Spleen (tissue), 11 donors: ENCODE measurements at regions not wholly inside any gene's neighbourhood (a gene's known extent, or its start where the extent isn't known, plus 50 kb on each side); places are given as distances from the start of the nearest gene placed in this dataset.

Experiments used
- DNase-seq: peaks from one replicate; pipeline ENCODE4 v3.0.0-alpha.2; 2020
- H3K27ac ChIP-seq, 8 donors: fragments of 200-600 bp; sonication (generic) in 7 of 8; 1 replicate in 4 of 8; 2 replicates in 4 of 8; pipeline versions ENCODE4 v1.5.0 to v1.8.0; 2016 to 2021; ENCODE audit warnings: inconsistent platforms in 4 of 8, mild to moderate bottlenecking in 4 of 8, moderate library complexity in 1 of 8
- H3K27me3 ChIP-seq, 7 donors: fragments of 200-600 bp; sonication (generic) in 6 of 7; replicated peaks in 1 of 7; 1 replicate in 4 of 7; 2 replicates in 3 of 7; pipeline versions ENCODE4 v1.5.0 to v1.8.0; 2016 to 2021; ENCODE audit warnings: inconsistent platforms in 3 of 7, mild to moderate bottlenecking in 1 of 7
- H3K36me3 ChIP-seq, 6 donors: fragments of 200-600 bp; sonication (generic) in 5 of 6; 1 replicate in 4 of 6; 2 replicates in 2 of 6; pipeline versions ENCODE4 v1.5.0 to v1.8.0; 2016 to 2021; ENCODE audit warnings: inconsistent platforms in 2 of 6
- H3K4me1 ChIP-seq, 6 donors: fragments of 200-600 bp; sonication (generic) in 5 of 6; 1 replicate in 3 of 6; 2 replicates in 3 of 6; pipeline versions ENCODE4 v1.5.0 to v1.8.0; 2016 to 2021; ENCODE audit warnings: inconsistent platforms in 3 of 6
- H3K4me3 ChIP-seq, 8 donors: fragments of 200-600 bp; sonication (generic) in 7 of 8; 1 replicate in 4 of 8; 2 replicates in 4 of 8; pipeline versions ENCODE4 v1.5.0 to v1.8.0; 2016 to 2021; ENCODE audit warnings: inconsistent platforms in 4 of 8, mild to moderate bottlenecking in 4 of 8, moderate library complexity in 2 of 8
- H3K9me3 ChIP-seq, 8 donors: fragments of 200-600 bp; sonication (generic) in 7 of 8; 1 replicate in 4 of 8; 2 replicates in 4 of 8; pipeline versions ENCODE4 v1.5.0 to v1.8.0; 2016 to 2021; ENCODE audit warnings: inconsistent platforms in 4 of 8
- POLR2A ChIP-seq, 3 donors: fragments of 450-650 bp; IDR thresholded peaks; one replicate each; pipeline ENCODE4 v1.5.1; 2017; ENCODE audit warnings: antibody characterized with exemption in 3 of 3, mild to moderate bottlenecking in 1 of 3
- POLR2AphosphoS5 ChIP-seq, 3 donors: sonication (generic); formaldehyde crosslinking; IDR thresholded peaks; one replicate each; pipeline ENCODE4 v1.5.1; 2017; ENCODE audit warnings: antibody characterized with exemption in 3 of 3
- WGBS, 5 donors: extraction: QIAGEN DNeasy Blood & Tissue Kit in 3 of 5; methylation state at CpG; one replicate each; pipeline versions ENCODE4 v1.1.5 to v1.1.7; 2013 to 2018; 5-methylcytosine and 5-hydroxymethylcytosine counted together
- intact Hi-C: fragments of 100-400 bp; cut with DNase I; formaldehyde crosslinking; loops from one replicate; pipeline ENCODE4 v1.15.0; 2023; ENCODE audit warnings: low total_unique reads
- TF ChIP-seq, protein P1 (sequence below), 11 experiments: fragments of 200-600 bp in 7 of 11; fragments of 450-650 bp in 4 of 11; sonication (generic) in 4 of 11; IDR thresholded peaks in 8 of 11; conservative IDR thresholded peaks in 3 of 11; 1 replicate in 7 of 11; 2 replicates in 4 of 11; pipeline versions ENCODE4 v1.4.0 to v1.8.0; 2016 to 2021; ENCODE audit warnings: antibody characterized with exemption in 11 of 11, inconsistent platforms in 4 of 11, mild to moderate bottlenecking in 1 of 11
- donor health status: healthy with polysubstance abuse.
- donor health status: DM: no; HTN: no; CAD: no; lungs with moderate emphysema.
- donor health status: DM: no; HTN: no; CAD: no.
- donor health status: Bipolar disorder and iron deficiency.
- donor health status: healthy.
- donor health status: DM: no; HTN: no; CAD: no.
- donor health status: DM: yes; HTN: yes; CAD: no.

- DNase-seq, result no peak
- Histone ChIP-seq H3K27ac (no peak overlapping the region), H3K9me3 (peaks cover 0 to 3% (median 0%) of the 10 kb centered on the region in 8 donors), H3K36me3 (no peaks in the 10 kb centered on the region), H3K4me1 (no peaks in the 10 kb centered on the region), H3K4me3 (no peak overlapping the region), H3K27me3 (no peaks in the 10 kb centered on the region)
- intact Hi-C loops, result no loop called here
- 63 to 76% (median 68%) methylated on average over 2 of the region's 2 CpGs for WGBS, 5 donors
- TF ChIP-seq POLR2A (IDR thresholded peaks at IDR 0.05) (no peak), POLR2AphosphoS5 (IDR thresholded peaks at IDR 0.05) (no peak)
- TF ChIP-seq, protein P1, sequence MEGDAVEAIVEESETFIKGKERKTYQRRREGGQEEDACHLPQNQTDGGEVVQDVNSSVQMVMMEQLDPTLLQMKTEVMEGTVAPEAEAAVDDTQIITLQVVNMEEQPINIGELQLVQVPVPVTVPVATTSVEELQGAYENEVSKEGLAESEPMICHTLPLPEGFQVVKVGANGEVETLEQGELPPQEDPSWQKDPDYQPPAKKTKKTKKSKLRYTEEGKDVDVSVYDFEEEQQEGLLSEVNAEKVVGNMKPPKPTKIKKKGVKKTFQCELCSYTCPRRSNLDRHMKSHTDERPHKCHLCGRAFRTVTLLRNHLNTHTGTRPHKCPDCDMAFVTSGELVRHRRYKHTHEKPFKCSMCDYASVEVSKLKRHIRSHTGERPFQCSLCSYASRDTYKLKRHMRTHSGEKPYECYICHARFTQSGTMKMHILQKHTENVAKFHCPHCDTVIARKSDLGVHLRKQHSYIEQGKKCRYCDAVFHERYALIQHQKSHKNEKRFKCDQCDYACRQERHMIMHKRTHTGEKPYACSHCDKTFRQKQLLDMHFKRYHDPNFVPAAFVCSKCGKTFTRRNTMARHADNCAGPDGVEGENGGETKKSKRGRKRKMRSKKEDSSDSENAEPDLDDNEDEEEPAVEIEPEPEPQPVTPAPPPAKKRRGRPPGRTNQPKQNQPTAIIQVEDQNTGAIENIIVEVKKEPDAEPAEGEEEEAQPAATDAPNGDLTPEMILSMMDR (IDR thresholded peaks at IDR 0.05 in 8 of 11, conservative IDR thresholded peaks at IDR 0.05 in 3 of 11), result no peak
Observed at GRCh38 chr9:10863476-10863875, 250.7 kb upstream of the PTPRD start.

DNA sequence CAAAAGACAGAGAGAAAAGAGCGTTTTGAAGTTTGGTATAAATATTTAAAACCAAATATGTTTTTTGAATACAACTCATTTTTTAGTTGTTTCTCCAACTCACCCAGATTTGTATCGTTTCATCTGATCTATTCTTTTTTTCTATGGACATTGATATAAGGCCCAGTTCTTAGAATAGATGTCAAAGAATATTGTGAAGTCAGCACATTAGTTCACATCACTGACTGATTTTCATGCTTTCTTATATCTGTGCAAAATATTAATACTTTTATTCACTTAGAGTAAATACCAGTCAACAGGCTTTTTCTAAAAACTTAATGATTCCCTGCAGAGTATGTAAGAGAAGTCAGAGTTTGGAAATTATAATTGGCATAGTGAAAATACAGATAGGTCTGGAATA is 254.4 kb upstream of the PTPRD start:
- Histone ChIP-seq H3K27ac (no peak overlapping the region), H3K4me3 (no peak overlapping the region), H3K36me3 (no peaks in the 10 kb centered on the region), H3K9me3 (peaks cover 0 to 17% (median 2%) of the 10 kb centered on the region in 8 donors), H3K4me1 (no peaks in the 10 kb centered on the region), H3K27me3 (no peaks in the 10 kb centered on the region)
- intact Hi-C loops, result no loop called here
- WGBS, 5 donors, result 74 to 87% (median 82%) methylated on average over 2 of the region's 2 CpGs
- no peak for DNase-seq
- TF ChIP-seq POLR2AphosphoS5 (IDR thresholded peaks at IDR 0.05) (no peak), POLR2A (IDR thresholded peaks at IDR 0.05) (no peak)
- TF ChIP-seq, protein P1 (IDR thresholded peaks at IDR 0.05 in 8 of 11, conservative IDR thresholded peaks at IDR 0.05 in 3 of 11), result no peak

- no peaks in the 10 kb centered on the region for H3K36me3 ChIP-seq
- no peak overlapping the region for H3K4me3 ChIP-seq
- H3K9me3 ChIP-seq, result peaks cover 0 to 25% (median 10%) of the 10 kb centered on the region in 8 donors
- H3K27ac ChIP-seq, result no peak overlapping the region
- no peak for TF ChIP-seq POLR2A (IDR thresholded peaks at IDR 0.05)
- TF ChIP-seq POLR2AphosphoS5 (IDR thresholded peaks at IDR 0.05), result no peak
- TF ChIP-seq, protein P1 (IDR thresholded peaks at IDR 0.05 in 8 of 11, conservative IDR thresholded peaks at IDR 0.05 in 3 of 11), result no peak
- no peaks in the 10 kb centered on the region for H3K4me1 ChIP-seq
- intact Hi-C loops, result no loop called here
- H3K27me3 ChIP-seq, result no peaks in the 10 kb centered on the region
- DNase-seq, result no peak
Observed at GRCh38 chr9:10869687-10870086, 256.9 kb upstream of the PTPRD start.

- Histone ChIP-seq H3K9me3 (peaks cover 0 to 25% (median 10%) of the 10 kb centered on the region in 8 donors), H3K4me1 (no peaks in the 10 kb centered on the region), H3K36me3 (no peaks in the 10 kb centered on the region), H3K27ac (no peak overlapping the region), H3K4me3 (no peak overlapping the region), H3K27me3 (no peaks in the 10 kb centered on the region)
- 81 to 89% (median 82%) methylated on average over 1 of the region's 1 CpG for WGBS, 5 donors
- TF ChIP-seq POLR2A (IDR thresholded peaks at IDR 0.05) (no peak), POLR2AphosphoS5 (IDR thresholded peaks at IDR 0.05) (no peak)
- TF ChIP-seq, protein P1 (IDR thresholded peaks at IDR 0.05 in 8 of 11, conservative IDR thresholded peaks at IDR 0.05 in 3 of 11), result no peak
- no peak for DNase-seq
- intact Hi-C loops, result no loop called here
Observed at GRCh38 chr9:10873999-10874398, 261.2 kb upstream of the PTPRD start.
